ENCODE measurements at regions not wholly inside any gene's neighbourhood (a gene's known extent, or its start where the extent isn't known, plus 50 kb on each side); places are given as distances from the start of the nearest gene placed in this dataset.

GRCh38 chr11:26194881-26195280 is 137.0 kb upstream of the ANO3 start:
- no peak for TF ChIP-seq POLR2AphosphoS5 (IDR thresholded peaks at IDR 0.05; ENCODE audit: low read depth, low read length)
- no peak for TF ChIP-seq CBX3 (IDR thresholded peaks at IDR 0.05; ENCODE audit: low read depth)
- no peak for TF ChIP-seq ZNF274 (IDR thresholded peaks at IDR 0.05; ENCODE audit: low read depth, low read length)
- no peak for TF ChIP-seq RAD21 (IDR thresholded peaks at IDR 0.05; ENCODE audit: low read depth)
- TF ChIP-seq CTCF (IDR thresholded peaks at IDR 0.05 in 2 of 3, conservative IDR thresholded peaks at IDR 0.05 in 1 of 3; ENCODE audit: borderline replicate concordance in 1 of 3, insufficient read depth in 1 of 3, low read depth in 2 of 3, low read length in 2 of 3): no peak
- no peak for TF ChIP-seq FOSL1 (IDR thresholded peaks at IDR 0.05; ENCODE audit: low read depth)
- TF ChIP-seq POLR2A (IDR thresholded peaks at IDR 0.05; ENCODE audit: borderline replicate concordance, extremely low read depth, insufficient read depth, insufficient read length): no peak
- no peak for TF ChIP-seq JUND (IDR thresholded peaks at IDR 0.05)
- TF ChIP-seq ZBTB33 (IDR thresholded peaks at IDR 0.05; ENCODE audit: extremely low read depth, insufficient replicate concordance, low read length): no peak
- no peak for TF ChIP-seq ELF1 (IDR thresholded peaks at IDR 0.05; ENCODE audit: borderline replicate concordance, low read depth)
- TF ChIP-seq EZH2 (IDR thresholded peaks at IDR 0.05): no peak
- TF ChIP-seq YY1 (IDR thresholded peaks at IDR 0.05; ENCODE audit: extremely low read depth, insufficient replicate concordance, low read depth, low read length): no peak
- no peak for TF ChIP-seq SRF (IDR thresholded peaks at IDR 0.05; ENCODE audit: low read depth)
- no peak for TF ChIP-seq ZFX (IDR thresholded peaks at IDR 0.05)
- Histone ChIP-seq H3K4me2 (ENCODE audit: low read length) (no peak overlapping the region), H3K9ac (ENCODE audit: low read length) (no peak overlapping the region), H2AFZ (ENCODE audit: low read depth, low read length, poor library complexity, severe bottlenecking) (no peak overlapping the region), H3K27me3 (ENCODE audit: insufficient read depth, low read length) (no peaks in the 10 kb centered on the region), H3K4me1 (ENCODE audit: control insufficient read depth in 1 of 2, insufficient read depth in 2 of 2, low read length in 2 of 2) (no peaks in the 10 kb centered on the region), H3K9me3 (ENCODE audit: control insufficient read depth in 1 of 2, insufficient read depth in 1 of 2, low read depth in 1 of 2, low read length in 2 of 2) (peaks cover 3 to 14% of the 10 kb centered on the region in 2 experiments; a peak in 3 of 4 replicates), H3K4me3 (replicated peaks in 1 of 2; ENCODE audit: low read depth in 1 of 2, low read length in 2 of 2) (no peak overlapping the region), H3K9me2 (ENCODE audit: insufficient read depth) (no peaks in the 10 kb centered on the region), H4K20me1 (ENCODE audit: insufficient read depth) (no peaks in the 10 kb centered on the region), H3K36me3 (ENCODE audit: control insufficient read depth in 1 of 2, insufficient read depth in 2 of 2, low read length in 2 of 2) (no peaks in the 10 kb centered on the region), H3K79me2 (ENCODE audit: insufficient read depth, low read length) (no peaks in the 10 kb centered on the region), H3K27ac (ENCODE audit: low read depth, low read length) (no peak overlapping the region)
- intact Hi-C loops (cut with micrococcal nuclease): no loop called here
- BruUV-seq (replicated peaks): no TSS peak
- no peak for ATAC-seq
- ChIA-PET POLR2A (no interaction called here), RAD21 (ENCODE audit: low non-redundant PET in 1 of 2, low total read pairs in 2 of 2, uncharacterized antibody in 2 of 2, unreplicated experiment in 2 of 2) (no interaction called here), CTCF (no interaction called here)
- no peak for DNase-seq (ENCODE audit: low read depth, low spot score)

Data from HCT116 (cell line).